HEK293T (cell line): ENCODE measurements at regions not wholly inside any gene's neighbourhood (a gene's known extent, or its start where the extent isn't known, plus 50 kb on each side); places are given as distances from the start of the nearest gene placed in this dataset.

Experiments
- ARNT ChIP-seq: fragments of 450-650 bp; IDR thresholded peaks from 2 replicates; pipeline ENCODE4 v1.6.1; 2017; ENCODE audit warnings: mild to moderate bottlenecking
- BHLHE40 ChIP-seq: fragments of 450-650 bp; IDR thresholded peaks from 2 replicates; pipeline ENCODE4 v1.6.1; 2016; ENCODE audit warnings: mild to moderate bottlenecking, moderate library complexity, borderline replicate concordance
- ELF4 ChIP-seq: fragments of 450-650 bp; IDR thresholded peaks from 2 replicates; pipeline ENCODE4 v1.6.1; 2017; ENCODE audit warnings: antibody characterized with exemption
- FOXA1 ChIP-seq: fragments of 450-650 bp; IDR thresholded peaks from 2 replicates; pipeline ENCODE4 v1.6.1; 2016; ENCODE audit warnings: mild to moderate bottlenecking
- FOXK2 ChIP-seq: fragments of 450-650 bp; IDR thresholded peaks from 2 replicates; pipeline ENCODE4 v1.6.1; 2016; ENCODE audit warnings: mild to moderate bottlenecking
- FOXM1 ChIP-seq: fragments of 450-650 bp; IDR thresholded peaks from 2 replicates; pipeline ENCODE4 v1.6.1; 2017; ENCODE audit warnings: mild to moderate bottlenecking, borderline replicate concordance
- L3MBTL2 ChIP-seq: fragments of 450-650 bp; conservative IDR thresholded peaks from 2 replicates; pipeline ENCODE4 v1.6.1; 2016; ENCODE audit warnings: mild to moderate bottlenecking
- NFRKB ChIP-seq: fragments of 450-650 bp; IDR thresholded peaks from 2 replicates; pipeline ENCODE4 v1.6.1; 2016; ENCODE audit warnings: mild to moderate bottlenecking, moderate library complexity
- PKNOX1 ChIP-seq: fragments of 450-650 bp; IDR thresholded peaks from 2 replicates; pipeline ENCODE4 v1.6.1; 2016
- SP1 ChIP-seq: fragments of 450-650 bp; IDR thresholded peaks from 2 replicates; pipeline ENCODE4 v1.6.1; 2017
- SUZ12 ChIP-seq: fragments of 450-650 bp; IDR thresholded peaks from 2 replicates; pipeline ENCODE4 v1.6.1; 2016; ENCODE audit warnings: mild to moderate bottlenecking
- TARDBP ChIP-seq: fragments of 450-650 bp; IDR thresholded peaks from 2 replicates; pipeline ENCODE4 v1.6.1; 2016

GRCh38 chr9:89662718-89663613, 58.2 kb downstream of the GADD45G start:
- TF ChIP-seq FOXA1 (no peak), L3MBTL2 (no peak), SP1 (no peak), ELF4 (no peak), BHLHE40 (no peak), SUZ12 (no peak), FOXM1 (no peak), FOXK2 (no peak), TARDBP (no peak), ARNT (no peak), PKNOX1 (no peak), NFRKB (no peak)
